HG03469 (cell line): ENCODE measurements at regions not wholly inside any gene's neighbourhood (a gene's known extent, or its start where the extent isn't known, plus 50 kb on each side); places are given as distances from the start of the nearest gene placed in this dataset.
"Not testable (repeated sequence)": the region's sequence is repeated elsewhere in the genome, so short reads cannot be mapped to it uniquely, and the experiment has no call there.

Source experiments
- ATAC-seq: cut with Tn5 transposase; IDR thresholded peaks from one replicate; pipeline ENCODE4 v1.9.1; 2021; ENCODE audit warnings: mild to moderate bottlenecking, moderate library complexity, moderate number of reproducible peaks; ENCODE audit not compliant: unreplicated experiment

GRCh38 chr7:96770758-96771157 is 61.1 kb upstream of the SEM1 start:
- no peak for ATAC-seq

DNA sequence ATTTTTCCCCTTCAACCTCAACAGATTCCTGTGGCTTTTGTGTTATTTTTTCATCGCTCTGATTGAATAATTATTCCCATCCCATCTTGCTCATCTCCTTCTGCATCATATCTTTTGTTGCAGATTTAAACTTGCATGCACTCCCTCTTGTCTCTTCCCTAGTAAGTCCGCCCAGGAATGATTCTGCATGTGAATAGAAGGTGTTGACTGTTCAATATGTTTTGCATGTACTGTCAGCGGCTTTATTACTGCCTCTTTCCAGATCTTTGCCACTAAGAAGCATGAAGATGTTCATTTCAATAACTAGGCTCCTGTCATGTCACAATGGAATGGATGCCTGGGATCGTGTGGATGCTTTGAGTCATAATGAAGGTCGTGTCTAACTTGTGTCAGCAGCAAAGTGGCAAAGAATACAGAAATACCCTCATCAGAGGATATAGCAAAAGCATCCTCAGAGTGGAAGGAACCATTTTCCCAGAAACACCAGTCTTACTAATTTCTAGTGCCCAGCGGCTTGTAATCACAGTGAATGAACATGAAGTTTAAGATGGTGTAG is 62.6 kb upstream of the SEM1 start:
- ATAC-seq, result no peak

DNA sequence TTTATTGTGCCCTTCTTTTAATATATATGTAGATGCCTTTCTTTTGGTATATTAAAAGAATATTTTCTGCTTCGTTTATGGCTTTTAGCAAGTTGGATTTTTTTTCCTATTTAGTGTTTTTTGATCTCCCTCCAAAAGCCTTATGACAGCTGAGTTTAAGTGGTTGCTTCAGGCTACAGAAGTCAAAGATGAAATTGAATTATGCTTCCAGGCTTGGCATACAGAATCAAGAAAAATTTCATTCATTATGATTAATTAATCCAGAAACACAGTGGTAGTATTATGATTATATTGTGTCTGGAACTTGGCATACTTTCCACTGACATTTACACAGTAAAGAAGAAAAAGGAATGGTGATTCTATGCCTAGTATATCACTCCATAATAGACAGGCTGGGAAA is 63.8 kb upstream of the SEM1 start:
- no peak for ATAC-seq

DNA sequence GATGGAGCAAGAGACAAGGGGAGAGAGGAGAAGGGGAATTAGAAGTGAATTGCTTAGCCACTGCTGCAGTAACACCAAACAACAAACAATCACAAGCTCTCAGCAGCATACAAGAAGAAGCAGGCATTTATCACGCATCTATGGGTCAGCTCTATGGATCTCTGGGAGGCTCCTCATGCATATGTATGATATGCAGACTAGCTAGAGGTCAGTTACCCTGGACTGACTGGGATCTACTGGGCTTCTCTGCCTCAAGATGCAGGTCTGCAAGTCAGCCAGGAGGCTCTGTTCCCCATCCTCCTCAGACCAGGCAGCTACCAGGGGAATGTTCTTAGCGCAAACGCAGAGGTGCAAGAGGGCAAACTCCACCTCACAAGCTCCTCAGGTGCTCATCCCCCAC is 64.7 kb upstream of the SEM1 start:
- no peak for ATAC-seq

DNA sequence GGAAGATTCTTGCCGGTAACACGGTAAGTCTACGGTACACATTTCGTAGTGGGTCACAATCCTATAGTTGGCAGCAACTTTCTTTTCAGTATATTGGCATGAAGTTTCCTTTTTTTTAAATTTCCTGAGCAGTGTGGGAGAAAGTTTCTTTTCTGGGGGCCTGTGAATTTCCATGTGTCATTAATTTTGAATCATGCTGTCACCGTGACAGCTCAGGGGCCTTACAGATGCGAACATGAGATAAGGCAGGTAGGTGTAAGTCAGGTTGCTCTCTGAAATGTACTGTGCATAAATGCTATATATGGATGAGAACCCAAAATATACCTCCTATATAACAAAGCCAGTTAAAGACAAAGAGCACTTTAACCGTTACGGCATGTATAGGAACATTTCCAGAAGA is 65.4 kb upstream of the SEM1 start:
- no peak for ATAC-seq

DNA sequence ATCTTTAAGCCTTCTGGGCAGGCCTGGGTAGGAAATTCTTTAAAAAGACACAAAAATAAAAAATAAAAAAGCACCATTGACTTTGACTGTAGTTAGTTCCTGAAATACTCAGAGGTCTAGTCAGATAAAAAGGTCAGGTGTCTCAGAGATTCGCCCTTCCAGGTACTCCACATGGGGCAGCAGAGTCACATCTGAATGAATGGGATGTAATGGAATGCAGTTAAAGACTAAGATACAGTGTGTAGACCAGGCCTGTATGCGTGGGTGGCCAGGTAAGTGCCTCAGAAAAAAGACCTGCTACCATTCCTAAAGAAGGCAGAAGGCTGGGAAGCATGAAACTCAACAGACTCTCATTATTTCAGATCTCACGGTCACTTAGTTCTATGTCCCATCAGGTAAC is 68.6 kb upstream of the SEM1 start:
- ATAC-seq, result no peak

GRCh38 chr7:96781919-96782318 is 72.3 kb upstream of the SEM1 start:
- ATAC-seq, result no peak

- not testable (repeated sequence) for ATAC-seq
Measured at GRCh38 chr7:96782686-96783298, 73.1 kb upstream of the SEM1 start.

GRCh38 chr7:96784597-96784996 is 75.0 kb upstream of the SEM1 start:
- no peak for ATAC-seq

- no peak for ATAC-seq
Measured at GRCh38 chr7:96786261-96786997, 76.8 kb upstream of the SEM1 start.

GRCh38 chr7:96786998-96787395 is 77.4 kb upstream of the SEM1 start:
- ATAC-seq, result no peak

GRCh38 chr7:96789914-96790313 is 80.3 kb upstream of the SEM1 start:
- no peak for ATAC-seq

DNA sequence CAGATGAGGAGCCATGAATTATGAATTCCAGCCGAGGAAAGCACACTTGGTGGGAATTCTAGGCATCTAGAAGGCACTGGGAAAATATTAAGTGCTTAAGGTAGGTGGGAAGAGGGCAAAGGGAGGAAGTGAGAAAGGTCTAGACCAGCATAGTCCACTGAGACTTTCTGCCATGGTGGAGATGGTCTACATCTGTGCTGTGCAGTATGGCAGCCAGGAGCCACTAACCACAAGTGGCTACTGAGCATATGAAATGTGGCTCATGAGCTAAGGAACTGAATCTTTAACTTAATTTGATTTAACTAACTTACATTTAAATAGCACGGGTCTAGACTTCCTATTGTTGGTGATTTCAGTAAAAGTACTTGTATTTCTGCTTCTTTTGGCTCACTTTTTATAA is 82.5 kb upstream of the SEM1 start:
- no peak for ATAC-seq

GRCh38 chr7:96794063-96794462 is 84.4 kb upstream of the SEM1 start:
- ATAC-seq, result no peak

GRCh38 chr7:96800122-96800521 is 90.5 kb upstream of the SEM1 start:
- no peak for ATAC-seq

- ATAC-seq, result no peak
Measured at GRCh38 chr7:96800824-96801223, 91.2 kb upstream of the SEM1 start.

DNA sequence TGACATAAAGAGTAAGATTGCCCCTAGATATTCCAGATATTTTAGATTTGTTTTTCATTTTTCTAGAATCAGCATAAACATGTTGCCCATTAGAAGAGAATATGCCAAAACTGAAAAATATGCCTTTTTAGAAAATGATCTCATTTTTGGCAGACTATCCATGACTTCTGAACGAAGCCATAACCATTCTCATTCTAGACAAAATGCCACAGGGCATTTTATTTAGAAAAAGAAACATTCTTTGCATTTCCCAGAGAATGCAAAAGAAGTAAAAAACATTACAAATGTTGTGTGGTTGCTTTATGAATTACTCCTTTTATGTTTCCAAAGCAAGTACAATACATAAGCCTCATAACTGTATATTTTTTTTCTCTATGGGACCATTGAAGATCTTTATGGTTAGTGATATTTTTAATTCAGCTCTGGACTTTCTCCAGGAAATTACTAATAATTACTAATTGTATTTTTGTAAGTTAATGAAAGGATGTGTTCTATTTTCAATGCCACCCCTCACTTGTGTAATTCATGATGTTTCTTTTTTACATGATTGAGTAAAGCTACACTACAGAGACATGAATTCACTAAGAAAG is 109.6 kb upstream of the SEM1 start:
- ATAC-seq, result no peak

DNA sequence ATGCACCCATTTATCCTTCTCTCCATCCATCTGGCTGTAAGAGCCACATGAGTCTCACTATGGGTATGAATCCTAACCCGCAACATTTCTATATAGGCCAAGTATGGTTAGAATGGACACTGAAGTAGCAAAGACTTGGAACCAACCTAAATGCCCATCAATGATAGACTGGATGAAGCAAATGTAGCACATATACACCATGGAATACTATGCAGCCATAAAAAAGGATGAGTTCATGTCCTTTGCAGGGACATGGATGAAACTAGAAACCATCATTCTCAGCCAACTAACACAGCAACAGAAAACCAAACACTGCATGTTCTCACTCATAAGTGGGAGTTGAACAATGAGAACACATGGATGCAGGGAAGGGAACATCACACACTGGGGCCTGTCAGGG is 111.5 kb upstream of the SEM1 start:
- not testable (repeated sequence) for ATAC-seq

- ATAC-seq, result no peak
Measured at GRCh38 chr7:96822824-96823223, 113.2 kb upstream of the SEM1 start.

DNA sequence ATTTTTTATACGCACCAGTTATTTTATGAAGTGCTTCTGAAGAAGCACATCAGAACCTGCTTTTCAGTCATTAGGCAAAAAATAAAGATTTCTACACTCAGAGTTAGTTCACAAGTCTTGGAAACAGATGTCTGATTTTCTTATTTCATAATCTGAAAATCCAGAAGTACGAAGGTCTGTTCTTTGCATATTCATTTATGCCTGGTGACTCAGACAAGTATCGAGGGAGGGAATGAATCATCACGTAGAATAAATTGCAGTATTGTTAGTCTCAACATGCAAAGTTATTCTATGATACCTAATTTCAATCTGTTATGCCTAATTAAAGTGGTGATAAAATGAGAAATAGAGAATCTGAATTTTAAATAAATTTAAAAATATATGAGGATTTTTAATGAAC is 113.6 kb upstream of the SEM1 start:
- no peak for ATAC-seq

DNA sequence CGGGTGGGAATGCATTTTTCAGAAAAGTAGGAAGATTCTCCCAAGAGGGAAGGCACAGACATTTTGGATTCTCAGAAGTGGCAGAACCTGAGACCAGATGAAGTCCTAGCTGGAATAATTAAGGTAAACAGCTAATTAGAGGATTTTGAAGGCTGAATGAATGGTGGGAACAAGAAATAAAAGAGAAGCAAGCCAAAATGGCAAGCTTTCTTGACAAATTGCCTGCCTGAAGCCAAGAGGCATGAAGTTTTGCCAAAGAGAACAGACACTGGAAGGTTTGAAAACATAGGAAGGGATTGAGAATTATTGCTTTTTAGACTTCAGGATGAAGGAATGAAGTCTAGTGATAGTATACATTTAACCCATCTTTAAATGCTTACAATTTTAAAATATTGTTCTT is 115.0 kb upstream of the SEM1 start:
- no peak for ATAC-seq

- ATAC-seq, result no peak
Measured at GRCh38 chr7:96825285-96825684, 115.6 kb upstream of the SEM1 start.
